SH-SY5Y (cell line): ENCODE measurements at regions not wholly inside any gene's neighbourhood (a gene's known extent, or its start where the extent isn't known, plus 50 kb on each side); places are given as distances from the start of the nearest gene placed in this dataset.

Experiments used
- GATA2 ChIP-seq: IDR thresholded peaks from 2 replicates; pipeline ENCODE4 v1.6.1; 2011; ENCODE audit warnings: mild to moderate bottlenecking, low read depth, low read length
- GATA3 ChIP-seq: IDR thresholded peaks from 2 replicates; pipeline ENCODE4 v1.6.1; 2011; ENCODE audit warnings: low read depth, mild to moderate bottlenecking, low read length, moderate library complexity

- TF ChIP-seq GATA2 (no peak), GATA3 (no peak)
Measured at GRCh38 chr6:128659878-128660622, 139.7 kb upstream of the PTPRK start.

GRCh38 chr6:128659276-128659675, 138.9 kb upstream of the PTPRK start:
- TF ChIP-seq GATA3 (no peak), GATA2 (no peak)

- no peak for TF ChIP-seq GATA2
- no peak for TF ChIP-seq GATA3
Measured at GRCh38 chr6:128657181-128657580, 136.8 kb upstream of the PTPRK start.

- TF ChIP-seq GATA3 (no peak), GATA2 (no peak)
Measured at GRCh38 chr6:128655978-128656498, 135.6 kb upstream of the PTPRK start.

GRCh38 chr6:128648022-128648598, 127.7 kb upstream of the PTPRK start:
- TF ChIP-seq GATA3 (no peak), GATA2 (no peak)

GRCh38 chr6:128642132-128642531, 121.7 kb upstream of the PTPRK start:
- no peak for TF ChIP-seq GATA3
- TF ChIP-seq GATA2 = no peak

- TF ChIP-seq GATA2 (no peak), GATA3 (no peak)
Measured at GRCh38 chr6:128641703-128642102, 121.3 kb upstream of the PTPRK start.

GRCh38 chr6:128638817-128639216, 118.4 kb upstream of the PTPRK start:
- TF ChIP-seq GATA3 (no peak), GATA2 (no peak)

- TF ChIP-seq GATA2 (no peak), GATA3 (no peak)
Measured at GRCh38 chr6:128635219-128635618, 114.8 kb upstream of the PTPRK start.

GRCh38 chr6:128632131-128632530, 111.7 kb upstream of the PTPRK start:
- TF ChIP-seq GATA2 (no peak), GATA3 (no peak)

GRCh38 chr6:128631031-128631430, 110.6 kb upstream of the PTPRK start:
- TF ChIP-seq GATA2 (no peak), GATA3 (no peak)

- TF ChIP-seq GATA3 (no peak), GATA2 (no peak)
Measured at GRCh38 chr6:128630213-128630612, 109.8 kb upstream of the PTPRK start.

GRCh38 chr6:128617285-128617684, 96.9 kb upstream of the PTPRK start:
- no peak for TF ChIP-seq GATA3

- TF ChIP-seq GATA3 (no peak), GATA2 (no peak)
Measured at GRCh38 chr6:128616342-128616741, 95.9 kb upstream of the PTPRK start.

- TF ChIP-seq GATA3 (no peak), GATA2 (no peak)
Measured at GRCh38 chr6:128606611-128607010, 86.2 kb upstream of the PTPRK start.
